ENCODE measurements at regions not wholly inside any gene's neighbourhood (a gene's known extent, or its start where the extent isn't known, plus 50 kb on each side); places are given as distances from the start of the nearest gene placed in this dataset.

GRCh38 chr11:15451713-15452112, 337.0 kb downstream of the INSC start:
- no peak for ATAC-seq (ENCODE audit: low FRiP score)
- no peak for DNase-seq (ENCODE audit: low spot score)
- TF ChIP-seq, protein P1, sequence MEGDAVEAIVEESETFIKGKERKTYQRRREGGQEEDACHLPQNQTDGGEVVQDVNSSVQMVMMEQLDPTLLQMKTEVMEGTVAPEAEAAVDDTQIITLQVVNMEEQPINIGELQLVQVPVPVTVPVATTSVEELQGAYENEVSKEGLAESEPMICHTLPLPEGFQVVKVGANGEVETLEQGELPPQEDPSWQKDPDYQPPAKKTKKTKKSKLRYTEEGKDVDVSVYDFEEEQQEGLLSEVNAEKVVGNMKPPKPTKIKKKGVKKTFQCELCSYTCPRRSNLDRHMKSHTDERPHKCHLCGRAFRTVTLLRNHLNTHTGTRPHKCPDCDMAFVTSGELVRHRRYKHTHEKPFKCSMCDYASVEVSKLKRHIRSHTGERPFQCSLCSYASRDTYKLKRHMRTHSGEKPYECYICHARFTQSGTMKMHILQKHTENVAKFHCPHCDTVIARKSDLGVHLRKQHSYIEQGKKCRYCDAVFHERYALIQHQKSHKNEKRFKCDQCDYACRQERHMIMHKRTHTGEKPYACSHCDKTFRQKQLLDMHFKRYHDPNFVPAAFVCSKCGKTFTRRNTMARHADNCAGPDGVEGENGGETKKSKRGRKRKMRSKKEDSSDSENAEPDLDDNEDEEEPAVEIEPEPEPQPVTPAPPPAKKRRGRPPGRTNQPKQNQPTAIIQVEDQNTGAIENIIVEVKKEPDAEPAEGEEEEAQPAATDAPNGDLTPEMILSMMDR (IDR thresholded peaks at IDR 0.05), result no peak

- DNase-seq (ENCODE audit: low spot score), result no peak
- TF ChIP-seq, protein P1 (IDR thresholded peaks at IDR 0.05), result no peak
- no peak for ATAC-seq (ENCODE audit: low FRiP score)
These were observed 338.6 kb downstream of the INSC start for GRCh38 chr11:15453211-15453765.

- DNase-seq (ENCODE audit: low spot score), result no peak
- no peak for ATAC-seq (ENCODE audit: low FRiP score)
- TF ChIP-seq, protein P1 (IDR thresholded peaks at IDR 0.05), result no peak
These were observed 353.7 kb downstream of the INSC start for GRCh38 chr11:15468466-15468865.

DNA sequence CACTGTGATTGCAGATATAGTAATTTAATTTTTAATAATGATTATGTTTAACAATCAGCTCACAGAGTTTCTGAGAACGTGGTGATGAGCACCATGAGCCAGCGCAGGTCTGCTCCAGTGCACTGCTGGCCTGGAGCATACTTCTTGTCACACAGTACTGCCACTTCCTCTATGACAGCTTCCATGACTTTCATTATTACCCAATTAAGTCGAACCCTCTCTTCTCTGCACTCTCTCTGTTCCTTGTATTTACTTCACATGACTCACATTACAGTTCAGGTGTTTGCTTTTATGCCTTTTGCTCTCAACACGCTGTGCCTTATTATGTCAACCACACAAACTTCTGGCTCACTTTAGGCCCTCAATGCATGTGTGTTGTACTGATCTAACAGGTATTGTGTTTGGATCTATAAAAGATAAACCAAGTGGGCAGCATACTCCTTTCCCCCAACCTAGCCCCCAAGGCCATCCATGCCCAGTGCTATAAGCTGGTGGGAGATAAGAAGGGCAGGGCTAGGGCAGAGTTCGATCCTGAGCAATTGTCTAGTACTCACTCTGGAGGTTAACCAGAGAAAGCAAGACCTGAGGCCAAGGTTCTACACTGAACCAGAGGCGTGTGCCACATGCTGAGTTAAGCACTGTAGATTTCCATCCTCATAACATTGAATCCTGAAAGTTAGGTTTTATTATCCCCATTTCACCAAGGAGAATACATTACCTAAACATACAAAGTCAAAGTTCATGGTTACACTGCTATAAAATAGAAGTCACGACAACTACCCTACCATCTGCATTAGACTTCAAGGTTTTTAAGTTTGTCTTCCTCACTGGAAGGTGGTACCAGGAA, 356.5 kb downstream of the INSC start:
- TF ChIP-seq, protein P1 (IDR thresholded peaks at IDR 0.05), result no peak
- ATAC-seq (ENCODE audit: low FRiP score), result no peak
- DNase-seq (ENCODE audit: low spot score), result no peak

DNA sequence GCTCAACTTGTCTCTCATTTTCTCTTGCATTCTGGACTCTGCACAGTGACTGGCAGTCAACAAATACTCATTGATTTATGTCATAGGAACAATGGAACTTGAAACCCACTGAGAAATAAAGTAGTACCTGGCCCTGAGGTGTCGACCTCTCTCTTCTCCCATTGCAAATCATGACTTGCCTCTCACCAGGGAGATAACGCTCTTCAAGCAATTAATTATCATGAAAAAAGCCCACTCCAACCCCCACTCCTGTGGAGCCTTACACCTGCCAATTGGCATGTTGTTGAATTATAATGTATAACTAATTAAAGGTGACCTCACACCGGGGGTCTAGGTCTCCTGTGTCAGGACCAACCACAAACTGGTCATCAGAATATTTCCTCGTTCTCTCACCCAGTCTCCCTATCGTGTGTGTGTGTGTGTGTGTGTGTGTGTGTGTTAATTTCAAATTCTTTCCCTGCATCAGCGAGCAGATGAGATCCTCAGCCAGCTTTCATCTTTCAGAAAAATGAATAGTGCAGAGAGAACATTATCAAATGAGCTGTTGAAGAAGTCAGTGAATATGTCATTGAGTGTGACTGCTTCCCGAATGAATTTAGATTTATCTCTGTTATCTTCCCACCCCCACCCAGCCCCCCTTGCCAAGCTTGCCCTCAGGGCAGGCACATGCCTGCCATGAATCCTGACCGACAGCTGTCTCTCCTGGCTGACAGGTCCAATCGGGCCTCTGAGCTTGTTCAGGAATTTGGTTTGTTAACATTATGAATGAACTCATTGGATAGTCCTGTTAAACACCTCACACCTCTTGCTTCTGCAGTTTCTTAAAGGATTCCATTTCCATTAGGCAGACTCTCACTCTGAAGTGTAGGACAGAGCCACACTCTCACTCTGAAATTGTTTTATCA, 357.4 kb downstream of the INSC start:
- no peak for ATAC-seq (ENCODE audit: low FRiP score)
- no peak for DNase-seq (ENCODE audit: low spot score)

GRCh38 chr11:15473954-15474837, 359.5 kb downstream of the INSC start:
- TF ChIP-seq, protein P1 (IDR thresholded peaks at IDR 0.05), result no peak
- DNase-seq (ENCODE audit: low spot score) (no peak), ATAC-seq (ENCODE audit: low FRiP score) (no peak)

More for the DNA sequence above, 357.4 kb downstream of the INSC start:
- TF ChIP-seq, protein P1 (IDR thresholded peaks at IDR 0.05), result no peak

Data from omental fat pad (tissue), 3 donors.